ENCODE measurements at regions not wholly inside any gene's neighbourhood (a gene's known extent, or its start where the extent isn't known, plus 50 kb on each side); places are given as distances from the start of the nearest gene placed in this dataset.

GRCh38 chr10:84766923-84767322 is 438.5 kb downstream of the CCSER2 start:
- no peak for DNase-seq (ENCODE audit: low read depth, low spot score)
- H3K27ac ChIP-seq, result no peak overlapping the region

DNA sequence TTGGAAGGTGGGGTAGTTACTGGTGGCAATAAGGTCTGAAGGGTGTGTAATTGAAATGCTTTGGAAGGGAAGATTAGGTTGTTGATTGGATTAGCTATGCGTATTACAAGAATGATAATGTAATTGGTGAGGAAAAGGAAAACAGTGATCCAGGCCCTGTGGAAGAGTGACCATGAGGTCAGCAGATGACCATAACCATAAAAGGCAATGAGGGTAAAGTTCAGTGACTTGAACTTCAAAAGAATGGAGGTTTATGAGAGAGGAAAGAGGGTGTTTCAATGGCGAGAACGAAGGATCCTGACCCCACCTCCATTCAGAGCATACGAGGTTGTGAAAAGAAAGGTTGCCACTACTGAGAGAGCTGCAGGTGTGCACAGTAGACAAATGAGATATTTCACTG is 439.7 kb downstream of the CCSER2 start:
- DNase-seq (ENCODE audit: low read depth, low spot score), result no peak
- no peak overlapping the region for H3K27ac ChIP-seq

DNA sequence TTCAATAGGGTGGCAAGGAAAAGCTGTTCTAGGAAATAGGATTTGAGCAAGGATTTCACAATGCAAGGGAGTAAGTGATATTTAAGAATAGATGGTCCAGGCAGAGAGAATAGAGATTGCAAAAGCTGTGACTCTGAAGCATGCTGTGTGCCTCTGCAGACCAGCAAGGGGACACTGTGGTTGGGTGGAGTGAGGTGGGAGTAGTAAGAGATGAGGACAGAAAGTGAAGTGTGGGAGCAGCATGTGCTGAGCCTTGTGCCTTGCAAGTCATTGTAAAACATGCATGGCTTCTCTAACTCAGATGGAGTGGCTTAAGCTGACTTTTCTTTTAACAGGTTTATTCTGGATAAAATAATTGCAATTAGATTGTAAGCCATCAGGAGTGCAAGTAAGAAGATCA is 442.4 kb downstream of the CCSER2 start:
- DNase-seq (ENCODE audit: low read depth, low spot score), result no peak
- H3K27ac ChIP-seq, result no peak overlapping the region

- no peak for DNase-seq (ENCODE audit: low read depth, low spot score)
- no peak overlapping the region for H3K27ac ChIP-seq
Observed at GRCh38 chr10:84783386-84783785, 455.0 kb downstream of the CCSER2 start.

DNA sequence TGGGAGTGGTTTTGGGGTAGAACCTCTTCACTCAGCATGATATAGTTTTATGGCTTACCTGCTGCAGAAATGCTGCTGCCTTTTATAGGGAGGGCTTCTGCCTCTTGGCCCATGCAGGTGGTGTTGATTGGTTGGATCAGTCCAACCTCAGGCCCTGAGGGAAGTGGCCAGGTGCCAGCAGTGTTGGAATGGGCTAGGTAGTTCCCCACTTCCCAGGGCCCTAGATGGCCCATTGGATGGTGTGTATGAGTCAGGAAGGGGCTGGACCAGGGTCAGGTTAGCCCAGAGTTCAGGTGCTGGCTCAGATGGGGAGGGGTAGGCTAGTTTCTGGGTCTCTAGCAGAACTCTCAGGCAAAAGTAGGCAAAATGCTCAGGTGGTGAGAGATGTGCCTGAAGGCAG is 455.5 kb downstream of the CCSER2 start:
- H3K27ac ChIP-seq, result no peak overlapping the region
- DNase-seq (ENCODE audit: low read depth, low spot score), result no peak

DNA sequence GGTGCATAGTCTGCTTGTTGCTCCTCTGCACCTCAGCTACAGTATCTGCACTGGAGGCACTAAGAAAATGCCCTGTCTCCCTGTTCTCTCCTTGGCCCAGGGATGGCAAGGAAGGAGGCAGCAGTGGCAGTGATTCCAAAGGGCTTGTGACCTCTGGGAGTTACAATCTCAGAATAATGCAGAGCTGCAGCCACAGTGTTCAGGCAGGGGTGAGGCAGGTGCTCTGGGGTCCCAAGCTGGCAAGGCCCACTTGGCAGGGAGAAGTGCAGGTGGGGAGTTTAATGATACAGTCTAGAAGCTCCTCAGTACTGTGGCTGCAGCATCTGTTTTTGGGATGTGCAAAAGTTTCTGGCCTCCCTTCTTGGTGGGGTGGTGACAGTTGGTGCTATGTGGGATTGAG is 456.4 kb downstream of the CCSER2 start:
- no peak for DNase-seq (ENCODE audit: low read depth, low spot score)

GRCh38 chr10:84789026-84789425 is 460.6 kb downstream of the CCSER2 start:
- H3K27ac ChIP-seq, result no peak overlapping the region
- no peak for DNase-seq (ENCODE audit: low read depth, low spot score)

More for the DNA sequence above, 456.4 kb downstream of the CCSER2 start:
- H3K27ac ChIP-seq, result no peak overlapping the region

DNA sequence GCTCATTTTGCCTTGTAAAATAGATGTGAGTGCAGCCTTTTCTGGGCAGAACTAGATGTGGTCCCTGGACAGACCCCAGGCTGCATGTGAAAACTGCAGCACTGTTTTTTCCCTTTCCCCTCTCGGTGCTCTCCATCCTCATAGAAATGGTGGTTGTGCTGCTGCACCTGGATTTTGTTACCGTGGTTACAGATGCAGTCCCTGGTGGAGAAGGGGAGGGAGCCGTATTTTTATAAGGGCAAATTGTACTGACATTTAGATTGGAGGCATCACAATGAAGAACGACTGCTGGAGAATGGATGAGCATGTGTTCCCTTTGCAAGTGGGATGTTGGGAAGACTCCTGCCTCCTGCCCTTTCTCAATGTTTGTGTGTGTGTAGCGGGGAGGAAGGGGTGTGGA is 469.9 kb downstream of the CCSER2 start:
- DNase-seq (ENCODE audit: low read depth, low spot score), result no peak
- H3K27ac ChIP-seq, result no peak overlapping the region

GRCh38 chr10:84801156-84801555 is 472.8 kb downstream of the CCSER2 start:
- H3K27ac ChIP-seq, result no peak overlapping the region
- DNase-seq (ENCODE audit: low read depth, low spot score), result no peak

GRCh38 chr10:84801916-84802315 is 473.5 kb downstream of the CCSER2 start:
- H3K27ac ChIP-seq, result no peak overlapping the region
- no peak for DNase-seq (ENCODE audit: low read depth, low spot score)

GRCh38 chr10:84805149-84805548 is 476.8 kb downstream of the CCSER2 start:
- DNase-seq (ENCODE audit: low read depth, low spot score), result no peak
- no peak overlapping the region for H3K27ac ChIP-seq

- no peak for DNase-seq (ENCODE audit: low read depth, low spot score)
- no peak overlapping the region for H3K27ac ChIP-seq
Observed at GRCh38 chr10:84811113-84811512, 482.7 kb downstream of the CCSER2 start.

DNA sequence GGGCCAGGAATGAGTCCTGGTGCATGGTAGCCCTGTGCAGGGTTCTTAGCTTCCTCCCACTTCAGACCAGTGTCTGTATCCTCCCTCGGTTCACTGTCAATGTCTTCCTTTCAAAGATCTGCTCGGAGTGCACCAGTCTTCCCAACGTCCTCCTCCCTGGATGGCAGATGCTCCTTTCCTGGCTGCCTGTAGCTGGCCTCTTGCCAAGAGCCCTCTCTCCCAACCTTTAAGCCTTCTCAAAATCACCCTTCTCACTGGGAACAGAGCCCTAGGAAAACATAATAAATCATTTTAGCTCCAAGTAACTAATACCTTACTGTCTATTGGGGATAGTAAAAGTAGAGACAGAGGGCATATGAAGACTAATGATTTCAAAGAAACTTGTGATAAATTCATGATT is 490.6 kb downstream of the CCSER2 start:
- H3K27ac ChIP-seq, result no peak overlapping the region
- no peak for DNase-seq (ENCODE audit: low read depth, low spot score)

GRCh38 chr10:84820120-84820519 is 491.7 kb downstream of the CCSER2 start:
- H3K27ac ChIP-seq, result no peak overlapping the region
- DNase-seq (ENCODE audit: low read depth, low spot score), result no peak

GRCh38 chr10:84820596-84820995 is 492.2 kb downstream of the CCSER2 start:
- H3K27ac ChIP-seq, result no peak overlapping the region
- no peak for DNase-seq (ENCODE audit: low read depth, low spot score)

DNA sequence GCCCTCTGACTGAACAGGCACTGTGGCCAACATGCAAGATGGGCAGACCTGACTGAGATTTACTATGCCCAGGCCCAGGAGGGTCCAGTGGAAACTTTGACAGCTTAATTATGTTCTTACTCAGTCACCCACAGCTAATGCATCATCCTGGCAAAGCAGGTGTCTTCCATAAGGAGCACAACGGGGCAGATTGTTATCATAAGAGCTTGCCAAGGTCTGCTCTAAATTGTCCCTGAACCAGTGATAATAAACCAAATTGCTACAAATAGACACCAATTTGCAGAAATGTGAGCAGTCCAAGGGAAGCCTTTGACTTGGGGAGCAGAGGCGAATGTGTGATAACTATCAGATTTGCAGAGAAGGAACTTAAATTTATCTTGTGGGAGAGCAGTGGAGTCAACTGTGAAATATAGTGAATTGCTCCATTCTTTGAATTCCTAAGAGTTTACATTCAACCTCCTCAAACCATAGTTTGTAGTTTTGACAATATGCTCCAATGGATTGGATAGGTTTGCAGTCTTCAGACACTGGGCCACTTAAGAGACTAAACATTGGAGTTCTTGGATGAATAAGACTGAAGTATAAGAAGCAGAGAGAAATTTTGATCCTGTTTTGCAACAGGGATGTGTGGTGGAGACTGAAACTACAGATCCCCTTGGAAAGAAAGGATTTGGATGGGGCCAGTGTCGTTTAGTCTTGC is 494.7 kb downstream of the CCSER2 start:
- no peak for DNase-seq (ENCODE audit: low read depth, low spot score)
- no peak overlapping the region for H3K27ac ChIP-seq

- no peak overlapping the region for H3K27ac ChIP-seq
- DNase-seq (ENCODE audit: low read depth, low spot score), result no peak
Observed at GRCh38 chr10:84824525-84824924, 496.1 kb downstream of the CCSER2 start.

DNA sequence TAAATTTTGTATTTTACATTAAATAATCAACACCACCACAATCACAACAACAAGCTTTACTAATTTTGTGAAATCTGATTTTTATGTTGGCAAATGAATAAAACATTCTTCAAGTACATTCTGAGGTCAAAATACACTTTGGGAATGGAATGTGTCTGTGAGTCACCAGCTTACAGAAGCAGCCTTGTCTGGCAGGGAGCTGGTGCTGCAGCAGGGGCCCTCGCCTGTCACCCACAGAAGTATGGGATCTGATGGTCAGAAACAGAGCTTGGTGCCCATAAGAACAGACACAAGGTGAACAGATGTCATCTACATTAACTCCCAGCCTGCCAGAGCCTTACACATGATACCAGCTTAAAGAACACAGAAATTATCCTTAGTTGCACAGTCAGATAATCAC is 496.9 kb downstream of the CCSER2 start:
- no peak overlapping the region for H3K27ac ChIP-seq

DNA sequence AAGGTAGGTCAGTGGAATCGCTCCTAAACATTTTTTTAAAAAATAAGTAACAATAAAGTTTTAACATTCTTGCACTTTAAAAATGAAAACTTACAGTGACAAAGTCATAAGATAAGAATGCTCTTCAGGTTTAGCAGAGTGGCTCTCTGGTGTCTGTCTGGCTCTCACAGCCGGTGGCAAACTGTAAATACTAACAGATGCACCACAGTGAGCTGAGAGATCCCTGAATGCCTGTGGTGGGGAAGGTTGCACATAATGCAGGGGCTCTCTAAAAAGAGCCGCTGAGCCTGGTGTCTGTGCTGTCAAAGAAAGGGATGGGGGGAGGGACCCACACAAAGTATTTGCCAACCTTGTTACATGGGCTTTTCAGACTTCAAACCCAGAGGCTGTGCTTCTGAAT is 498.3 kb downstream of the CCSER2 start:
- no peak for DNase-seq (ENCODE audit: low read depth, low spot score)
- no peak overlapping the region for H3K27ac ChIP-seq

More for the DNA sequence above, 496.9 kb downstream of the CCSER2 start:
- DNase-seq (ENCODE audit: low read depth, low spot score), result no peak

GRCh38 chr10:84829131-84829530 is 500.7 kb downstream of the CCSER2 start:
- DNase-seq (ENCODE audit: low read depth, low spot score), result no peak

GRCh38 chr10:84837041-84837812 is 508.8 kb downstream of the CCSER2 start:
- no peak overlapping the region for H3K27ac ChIP-seq
- no peak for DNase-seq (ENCODE audit: low read depth, low spot score)

More at GRCh38 chr10:84829131-84829530, 500.7 kb downstream of the CCSER2 start:
- no peak overlapping the region for H3K27ac ChIP-seq

DNA sequence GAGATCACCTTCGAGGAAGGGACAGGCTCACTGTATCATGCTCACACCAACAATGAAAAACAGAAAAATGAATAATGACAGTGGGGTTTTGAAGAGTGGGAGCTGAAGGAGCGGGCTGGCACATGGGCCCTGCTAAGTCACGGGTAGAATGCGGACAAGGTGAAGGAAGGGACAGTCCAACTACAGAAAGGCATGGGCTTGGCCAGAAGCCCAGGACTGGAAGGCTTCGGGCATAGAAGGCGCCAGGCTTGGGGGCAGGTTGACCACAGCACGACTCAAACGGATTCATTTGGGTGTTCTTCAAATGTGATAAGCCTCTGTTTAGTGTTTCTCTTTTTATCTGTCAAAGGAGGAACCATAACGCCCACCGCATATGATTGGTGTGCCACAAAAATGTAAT is 509.5 kb downstream of the CCSER2 start:
- no peak overlapping the region for H3K27ac ChIP-seq
- no peak for DNase-seq (ENCODE audit: low read depth, low spot score)
